Endothelial cell (in vitro differentiated cells): ENCODE measurements at regions not wholly inside any gene's neighbourhood (a gene's known extent, or its start where the extent isn't known, plus 50 kb on each side); places are given as distances from the start of the nearest gene placed in this dataset.

Experiments
- DNase-seq: peaks from one replicate; pipeline ENCODE4 v3.0.0; 2021; ENCODE audit warnings: low spot score
- H3K27ac Mint-ChIP-seq: one replicate; pipeline ENCODE4 v1.8.0; 2021; ENCODE audit warnings: mixed read lengths, inconsistent platforms; ENCODE audit not compliant: unreplicated experiment
- H3K27me3 Mint-ChIP-seq: one replicate; pipeline ENCODE4 v1.8.0; 2021; ENCODE audit warnings: mild to moderate bottlenecking, moderate library complexity, mixed read lengths, inconsistent platforms; ENCODE audit not compliant: unreplicated experiment
- H3K36me3 Mint-ChIP-seq: one replicate; pipeline ENCODE4 v1.8.0; 2021; ENCODE audit warnings: mild to moderate bottlenecking, low read depth, mixed read lengths, inconsistent platforms; ENCODE audit not compliant: unreplicated experiment
- H3K4me1 Mint-ChIP-seq: one replicate; pipeline ENCODE4 v1.8.0; 2021; ENCODE audit warnings: mild to moderate bottlenecking, mixed read lengths, inconsistent platforms; ENCODE audit not compliant: unreplicated experiment
- H3K4me3 Mint-ChIP-seq: one replicate; pipeline ENCODE4 v1.8.0; 2021; ENCODE audit warnings: mild to moderate bottlenecking, mixed read lengths, inconsistent platforms; ENCODE audit not compliant: unreplicated experiment
- H3K9me3 Mint-ChIP-seq: one replicate; pipeline ENCODE4 v1.8.0; 2021; ENCODE audit warnings: mixed read lengths, inconsistent platforms; ENCODE audit not compliant: unreplicated experiment
- TF ChIP-seq, protein P1 (sequence below): fragments of 200-600 bp; sonication (generic); IDR thresholded peaks from one replicate; pipeline ENCODE4 v1.5.0; 2021; ENCODE audit warnings: antibody characterized with exemption; ENCODE audit not compliant: unreplicated experiment

DNA sequence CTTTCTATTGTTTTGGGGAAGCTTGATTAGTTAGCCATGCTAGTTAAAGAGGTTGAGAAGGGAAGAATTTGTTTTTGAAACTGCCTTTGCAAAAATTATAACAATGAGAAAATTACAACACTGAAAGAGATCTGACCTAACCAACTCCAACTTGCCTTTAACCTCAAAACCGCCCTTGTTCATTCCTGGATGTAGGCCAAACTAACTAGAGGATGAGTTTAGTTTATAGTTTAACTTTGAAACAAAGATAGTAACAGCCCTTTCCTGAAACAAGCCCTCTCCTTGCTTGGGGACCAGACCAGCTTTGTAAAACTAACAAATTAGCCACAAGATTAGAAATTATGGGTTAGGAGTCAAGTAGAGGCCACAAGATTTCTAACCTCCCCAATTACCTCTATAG is 713.9 kb downstream of the CPS1 start:
- H3K27ac Mint-ChIP-seq, result no peak overlapping the region
- H3K9me3 Mint-ChIP-seq, result no peaks in the 10 kb centered on the region
- no peaks in the 10 kb centered on the region for H3K36me3 Mint-ChIP-seq
- TF ChIP-seq, protein P1, sequence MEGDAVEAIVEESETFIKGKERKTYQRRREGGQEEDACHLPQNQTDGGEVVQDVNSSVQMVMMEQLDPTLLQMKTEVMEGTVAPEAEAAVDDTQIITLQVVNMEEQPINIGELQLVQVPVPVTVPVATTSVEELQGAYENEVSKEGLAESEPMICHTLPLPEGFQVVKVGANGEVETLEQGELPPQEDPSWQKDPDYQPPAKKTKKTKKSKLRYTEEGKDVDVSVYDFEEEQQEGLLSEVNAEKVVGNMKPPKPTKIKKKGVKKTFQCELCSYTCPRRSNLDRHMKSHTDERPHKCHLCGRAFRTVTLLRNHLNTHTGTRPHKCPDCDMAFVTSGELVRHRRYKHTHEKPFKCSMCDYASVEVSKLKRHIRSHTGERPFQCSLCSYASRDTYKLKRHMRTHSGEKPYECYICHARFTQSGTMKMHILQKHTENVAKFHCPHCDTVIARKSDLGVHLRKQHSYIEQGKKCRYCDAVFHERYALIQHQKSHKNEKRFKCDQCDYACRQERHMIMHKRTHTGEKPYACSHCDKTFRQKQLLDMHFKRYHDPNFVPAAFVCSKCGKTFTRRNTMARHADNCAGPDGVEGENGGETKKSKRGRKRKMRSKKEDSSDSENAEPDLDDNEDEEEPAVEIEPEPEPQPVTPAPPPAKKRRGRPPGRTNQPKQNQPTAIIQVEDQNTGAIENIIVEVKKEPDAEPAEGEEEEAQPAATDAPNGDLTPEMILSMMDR, result no peak
- no peaks in the 10 kb centered on the region for H3K27me3 Mint-ChIP-seq
- no peak for DNase-seq
- H3K4me1 Mint-ChIP-seq, result no peaks in the 10 kb centered on the region
- H3K4me3 Mint-ChIP-seq, result no peak overlapping the region

DNA sequence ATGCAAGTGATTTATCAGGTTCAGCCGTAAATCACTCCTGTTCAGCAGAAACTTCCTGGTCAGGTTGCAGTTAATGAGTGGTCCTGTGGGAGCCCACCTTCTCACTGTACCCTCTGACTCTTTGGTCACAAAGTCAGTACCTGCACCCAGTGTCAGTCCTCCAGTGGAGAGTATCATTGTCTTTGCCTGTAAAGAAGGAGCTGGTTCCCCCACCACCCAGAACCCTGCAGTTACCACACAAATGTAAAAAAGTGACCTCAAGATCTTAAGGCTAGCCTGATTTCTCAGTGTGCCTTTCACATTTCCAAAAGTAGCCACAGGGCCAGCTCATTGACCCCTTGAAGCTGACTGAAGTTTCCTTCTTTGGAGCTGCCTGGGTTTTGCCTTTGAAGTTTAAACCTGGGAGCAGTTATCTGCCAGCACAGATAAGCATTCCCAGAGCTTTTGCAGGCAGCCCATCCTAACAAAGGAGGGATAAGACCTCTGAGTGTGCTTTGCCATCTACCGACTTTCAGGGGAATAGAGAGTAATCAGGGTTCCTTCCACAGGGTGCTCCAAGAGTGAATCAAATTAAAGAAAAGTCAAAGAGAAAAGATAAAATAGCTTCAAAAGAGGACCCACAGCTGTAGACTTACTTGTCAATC is 725.2 kb downstream of the CPS1 start:
- peak; percentile 7 for DNase-seq
- Mint-ChIP-seq H3K4me1 (peaks cover 23% of the 10 kb centered on the region), H3K9me3 (no peaks in the 10 kb centered on the region), H3K27me3 (peaks cover 2% of the 10 kb centered on the region), H3K27ac (peak overlapping the region; percentile 44), H3K4me3 (no peak overlapping the region), H3K36me3 (no peaks in the 10 kb centered on the region)
- TF ChIP-seq, protein P1, result no peak

- H3K27me3 Mint-ChIP-seq, result no peaks in the 10 kb centered on the region
- TF ChIP-seq, protein P1, result no peak
- H3K4me3 Mint-ChIP-seq, result no peak overlapping the region
- no peak for DNase-seq
- H3K4me1 Mint-ChIP-seq, result peaks cover 4% of the 10 kb centered on the region
- no peaks in the 10 kb centered on the region for H3K9me3 Mint-ChIP-seq
- no peak overlapping the region for H3K27ac Mint-ChIP-seq
- no peaks in the 10 kb centered on the region for H3K36me3 Mint-ChIP-seq
Measured at GRCh38 chr2:211302676-211303075, 746.3 kb downstream of the CPS1 start.

- Mint-ChIP-seq H3K27me3 (no peaks in the 10 kb centered on the region), H3K4me3 (no peak overlapping the region), H3K27ac (no peak overlapping the region), H3K4me1 (peaks cover 4% of the 10 kb centered on the region), H3K36me3 (no peaks in the 10 kb centered on the region), H3K9me3 (no peaks in the 10 kb centered on the region)
- DNase-seq, result no peak
- TF ChIP-seq, protein P1, result no peak
Measured at GRCh38 chr2:211306929-211307328, 750.5 kb downstream of the CPS1 start.
